HepG2 (cell line): ENCODE measurements at regions not wholly inside any gene's neighbourhood (a gene's known extent, or its start where the extent isn't known, plus 50 kb on each side); places are given as distances from the start of the nearest gene placed in this dataset.

Source experiments
- ATM ChIP-seq: fragments of 450-650 bp; IDR thresholded peaks from 2 replicates; pipeline ENCODE4 v1.7.1; 2017; ENCODE audit warnings: mild to moderate bottlenecking, borderline replicate concordance
- CSRNP2 ChIP-seq: sonication (generic); formaldehyde crosslinking; conservative IDR thresholded peaks from 2 replicates; pipeline ENCODE4 v1.8.0; 2022; ENCODE audit warnings: low read depth, missing genetic modification reagents
- FOXK1 ChIP-seq: sonication (generic); formaldehyde crosslinking; IDR thresholded peaks from 2 replicates; pipeline ENCODE4 v1.4.0; 2020; ENCODE audit warnings: low read depth, missing genetic modification reagents, borderline replicate concordance
- HES4 ChIP-seq: sonication (generic); formaldehyde crosslinking; IDR thresholded peaks from 2 replicates; pipeline ENCODE4 v1.9.0; 2021; ENCODE audit warnings: mild to moderate bottlenecking, missing genetic modification reagents, borderline replicate concordance
- KDM6A ChIP-seq: IDR thresholded peaks from 2 replicates; pipeline ENCODE4 v1.6.1; 2016; ENCODE audit warnings: low read depth
- KLF6 ChIP-seq: IDR thresholded peaks from 2 replicates; pipeline ENCODE4 v1.8.0; 2016; ENCODE audit warnings: missing biosample characterization, missing genetic modification reagents
- NR0B2 ChIP-seq: sonication (generic); formaldehyde crosslinking; IDR thresholded peaks from 2 replicates; pipeline ENCODE4 v1.4.0; 2020; ENCODE audit warnings: mild to moderate bottlenecking, missing genetic modification reagents
- ZNF20 ChIP-seq: sonication (generic); formaldehyde crosslinking; IDR thresholded peaks from 2 replicates; pipeline ENCODE4 v1.4.0; 2020; ENCODE audit warnings: mild to moderate bottlenecking, moderate library complexity, missing genetic modification reagents
- ZNF251 ChIP-seq: sonication (generic); formaldehyde crosslinking; IDR thresholded peaks from 2 replicates; pipeline ENCODE4 v1.9.0; 2021; ENCODE audit warnings: mild to moderate bottlenecking, missing genetic modification reagents
- ZNF296 ChIP-seq: sonication (generic); formaldehyde crosslinking; conservative IDR thresholded peaks from 2 replicates; pipeline ENCODE4 v1.5.0; 2020; ENCODE audit warnings: mild to moderate bottlenecking, missing genetic modification reagents
- ZNF512B ChIP-seq: sonication (generic); formaldehyde crosslinking; IDR thresholded peaks from 2 replicates; pipeline ENCODE4 v1.5.1; 2020; ENCODE audit warnings: missing genetic modification reagents, mild to moderate bottlenecking, borderline replicate concordance
- ZNF607 ChIP-seq: sonication (generic); formaldehyde crosslinking; IDR thresholded peaks from 2 replicates; pipeline ENCODE4 v1.5.1; 2020; ENCODE audit warnings: missing genetic modification reagents, mild to moderate bottlenecking, borderline replicate concordance
- ZNF639 ChIP-seq: conservative IDR thresholded peaks from 2 replicates; pipeline ENCODE4 v1.6.1; 2018; ENCODE audit warnings: missing genetic modification reagents

- TF ChIP-seq ZNF512B (CRISPR knock-in tag) (no peak), FOXK1 (CRISPR knock-in tag) (no peak), KLF6 (CRISPR knock-in tag) (no peak), NR0B2 (CRISPR knock-in tag) (no peak), ZNF296 (CRISPR knock-in tag) (no peak), ATM (no peak), ZNF20 (CRISPR knock-in tag) (no peak), CSRNP2 (CRISPR knock-in tag) (no peak), ZNF251 (CRISPR knock-in tag) (no peak), ZNF607 (no peak), KDM6A (no peak), HES4 (CRISPR knock-in tag) (no peak), ZNF639 (no peak)
These were observed 610.2 kb downstream of the PCDH18 start (continued) for GRCh38 chr4:136922066-136922465.
